OCI-LY1 (cell line): ENCODE measurements at regions not wholly inside any gene's neighbourhood (a gene's known extent, or its start where the extent isn't known, plus 50 kb on each side); places are given as distances from the start of the nearest gene placed in this dataset.

Experiments
- EZH2 ChIP-seq: fragments of 200-600 bp; sonication (generic), shearing (Covaris generic); IDR thresholded peaks from 2 replicates; pipeline ENCODE4 v1.8.0; 2017; ENCODE audit warnings: borderline replicate concordance, mixed run types, mild to moderate bottlenecking, antibody characterized with exemption, low read length, moderate library complexity, mixed read lengths
- TF ChIP-seq, protein P1 (sequence below): fragments of 200-600 bp; sonication (generic), shearing (Covaris generic); IDR thresholded peaks from 2 replicates; pipeline ENCODE4 v1.5.1; 2017; ENCODE audit warnings: mild to moderate bottlenecking, antibody characterized with exemption, low read length, moderate library complexity, mixed read lengths

DNA sequence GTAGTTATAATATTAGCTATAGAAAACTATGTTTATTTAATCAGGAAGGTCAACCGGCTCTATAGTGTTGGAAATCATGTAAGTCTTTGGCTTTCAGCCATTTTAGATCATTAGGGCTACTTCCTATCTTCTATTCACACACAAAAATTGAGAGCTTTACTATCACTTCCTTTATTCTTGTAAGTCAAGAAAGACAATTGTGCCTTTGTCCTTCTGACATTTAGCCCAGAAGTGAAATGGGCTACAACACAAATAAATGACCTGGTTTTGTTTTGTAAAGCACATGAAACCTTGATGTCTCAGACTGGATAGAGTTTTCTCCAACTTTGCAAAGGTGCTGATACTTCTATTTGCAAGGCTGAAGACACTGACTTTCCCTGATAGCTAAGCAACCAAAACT, 122.4 kb upstream of the ACSL4 start:
- TF ChIP-seq, protein P1, sequence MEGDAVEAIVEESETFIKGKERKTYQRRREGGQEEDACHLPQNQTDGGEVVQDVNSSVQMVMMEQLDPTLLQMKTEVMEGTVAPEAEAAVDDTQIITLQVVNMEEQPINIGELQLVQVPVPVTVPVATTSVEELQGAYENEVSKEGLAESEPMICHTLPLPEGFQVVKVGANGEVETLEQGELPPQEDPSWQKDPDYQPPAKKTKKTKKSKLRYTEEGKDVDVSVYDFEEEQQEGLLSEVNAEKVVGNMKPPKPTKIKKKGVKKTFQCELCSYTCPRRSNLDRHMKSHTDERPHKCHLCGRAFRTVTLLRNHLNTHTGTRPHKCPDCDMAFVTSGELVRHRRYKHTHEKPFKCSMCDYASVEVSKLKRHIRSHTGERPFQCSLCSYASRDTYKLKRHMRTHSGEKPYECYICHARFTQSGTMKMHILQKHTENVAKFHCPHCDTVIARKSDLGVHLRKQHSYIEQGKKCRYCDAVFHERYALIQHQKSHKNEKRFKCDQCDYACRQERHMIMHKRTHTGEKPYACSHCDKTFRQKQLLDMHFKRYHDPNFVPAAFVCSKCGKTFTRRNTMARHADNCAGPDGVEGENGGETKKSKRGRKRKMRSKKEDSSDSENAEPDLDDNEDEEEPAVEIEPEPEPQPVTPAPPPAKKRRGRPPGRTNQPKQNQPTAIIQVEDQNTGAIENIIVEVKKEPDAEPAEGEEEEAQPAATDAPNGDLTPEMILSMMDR = no peak
- no peak for TF ChIP-seq EZH2
